ENCODE measurements at regions not wholly inside any gene's neighbourhood (a gene's known extent, or its start where the extent isn't known, plus 50 kb on each side); places are given as distances from the start of the nearest gene placed in this dataset.

GRCh38 chr14:62006116-62006731 lies 244.0 kb downstream of the SNAPC1 start:
- no peak for DNase-seq (ENCODE audit: low read depth, low spot score)

DNA sequence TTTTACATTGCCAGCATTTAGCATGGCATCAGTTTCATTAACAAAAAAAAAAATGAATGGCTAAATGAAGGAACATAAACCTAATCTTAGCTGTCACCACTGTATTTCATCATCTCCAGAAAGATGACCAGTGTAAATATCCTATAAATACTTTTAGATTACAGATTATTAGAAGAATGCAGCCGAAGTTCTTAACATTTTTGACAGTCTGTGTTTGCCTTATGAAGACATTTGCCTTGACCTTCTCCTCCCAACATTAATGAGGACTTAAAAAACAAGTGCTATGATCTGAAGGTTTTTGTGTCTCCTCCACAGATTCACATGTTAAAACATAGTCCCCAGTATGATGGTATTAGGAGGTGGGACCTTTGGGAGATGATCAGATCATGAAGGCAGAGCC lies 253.0 kb downstream of the SNAPC1 start:
- DNase-seq (ENCODE audit: low read depth, low spot score) = no peak

DNA sequence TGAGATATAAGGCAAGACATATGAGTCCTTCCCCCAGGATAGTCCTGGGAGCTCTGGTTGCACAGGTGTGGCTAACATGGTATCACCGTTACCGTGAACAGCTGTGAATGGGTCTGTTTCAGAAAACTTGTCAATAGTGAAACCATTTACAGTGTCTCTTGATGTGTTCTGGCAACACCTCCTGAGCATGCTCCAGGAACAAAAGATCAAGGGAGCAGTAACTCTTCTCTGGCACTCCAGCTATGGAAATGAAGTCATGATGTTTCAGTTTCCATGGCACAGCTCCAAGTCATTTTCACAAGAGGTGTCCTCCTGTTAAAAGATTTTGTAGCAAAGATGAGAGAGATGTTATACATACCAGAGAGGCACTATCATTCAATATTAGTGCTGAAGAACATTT lies 253.7 kb downstream of the SNAPC1 start:
- no peak for DNase-seq (ENCODE audit: low read depth, low spot score)

- DNase-seq (ENCODE audit: low read depth, low spot score) = no peak
These were observed 255.5 kb downstream of the SNAPC1 start for GRCh38 chr14:62017651-62018230.

- DNase-seq (ENCODE audit: low read depth, low spot score) = no peak
These were observed 256.4 kb downstream of the SNAPC1 start for GRCh38 chr14:62018606-62019005.

DNA sequence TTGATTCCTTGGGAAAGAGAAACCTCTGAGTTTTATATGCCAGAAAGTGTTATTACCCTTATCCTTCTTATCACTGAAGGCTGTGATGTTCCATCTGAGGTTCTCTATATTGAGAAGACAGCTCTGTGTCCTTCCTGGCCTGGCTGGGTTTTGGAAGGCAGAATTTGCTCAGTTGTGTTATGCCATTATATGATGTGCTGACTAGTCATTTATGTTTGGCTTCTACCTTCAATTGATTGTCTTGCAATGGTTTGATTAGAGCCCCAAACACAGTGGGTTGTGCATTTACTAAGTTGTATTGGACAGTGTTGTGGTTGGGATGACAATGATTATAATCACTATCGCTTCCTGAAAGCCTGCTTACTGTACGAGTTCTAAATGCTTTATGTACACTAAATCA lies 265.7 kb downstream of the SNAPC1 start:
- DNase-seq (ENCODE audit: low read depth, low spot score) = no peak

GRCh38 chr14:62029569-62029924 lies 267.3 kb downstream of the SNAPC1 start:
- DNase-seq (ENCODE audit: low read depth, low spot score) = no peak

- DNase-seq (ENCODE audit: low read depth, low spot score) = no peak
These were observed 268.2 kb downstream of the SNAPC1 start for GRCh38 chr14:62030387-62030786.

DNA sequence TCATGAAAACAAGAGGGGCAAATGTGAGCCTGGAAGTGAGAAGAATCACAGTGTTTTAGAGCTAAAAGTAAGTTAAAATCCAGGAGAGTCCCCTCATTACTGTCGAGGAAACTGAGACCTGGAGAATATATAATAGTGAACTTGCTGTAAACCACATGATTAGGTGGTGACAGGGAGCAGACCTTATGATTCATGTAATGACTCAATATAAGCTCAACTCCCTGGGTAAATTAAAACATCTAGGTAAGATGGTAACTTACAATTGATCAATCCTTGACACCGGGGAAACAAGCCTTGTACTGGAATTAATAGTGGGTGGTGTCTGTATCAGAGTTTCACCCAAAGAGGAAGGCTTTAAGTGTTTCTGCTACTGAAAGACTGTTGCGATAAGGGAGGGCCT lies 269.3 kb downstream of the SNAPC1 start:
- no peak for DNase-seq (ENCODE audit: low read depth, low spot score)

DNA sequence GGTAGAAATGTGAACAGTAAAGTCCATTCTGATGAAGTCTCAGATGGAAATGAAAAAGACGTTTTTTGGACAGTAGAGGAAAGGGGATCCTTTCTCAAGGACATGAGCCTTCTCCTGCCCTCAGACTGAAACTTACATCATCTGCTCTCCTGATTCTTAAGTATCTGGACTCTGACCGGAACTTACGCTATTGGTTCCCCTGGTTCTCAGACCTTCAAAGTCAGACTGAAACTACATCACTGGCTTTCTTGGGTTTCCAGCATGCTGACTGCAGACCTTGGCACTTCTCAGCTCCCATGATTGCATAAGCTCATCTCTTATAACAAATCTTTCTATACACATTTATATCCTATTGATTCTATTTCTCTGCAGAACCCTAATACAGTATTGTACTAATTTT lies 291.0 kb downstream of the SNAPC1 start:
- no peak for DNase-seq (ENCODE audit: low read depth, low spot score)

DNA sequence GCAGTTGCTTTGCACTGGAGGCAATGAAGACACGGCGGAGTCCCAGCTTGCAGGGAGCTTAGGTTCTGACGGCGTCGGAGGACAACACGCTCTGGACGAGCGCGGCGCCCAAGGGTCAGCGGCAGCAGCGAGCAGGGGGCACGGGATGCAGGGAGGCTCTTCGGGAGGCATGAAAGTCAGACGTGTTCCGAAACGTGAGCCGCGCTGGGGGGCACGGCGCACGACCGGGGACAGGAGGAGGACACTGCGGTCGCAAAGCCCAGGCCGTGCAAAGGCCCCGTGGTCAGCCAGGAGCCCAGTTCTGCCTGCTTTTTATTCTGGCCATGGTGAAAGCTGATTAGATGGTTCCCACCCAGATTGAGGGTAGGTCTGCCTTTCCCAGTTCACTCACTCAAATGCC lies 294.6 kb downstream of the SNAPC1 start:
- DNase-seq (ENCODE audit: low read depth, low spot score) = no peak

- no peak for DNase-seq (ENCODE audit: low read depth, low spot score)
These were observed 300.4 kb downstream of the SNAPC1 start for GRCh38 chr14:62062645-62063044.

DNA sequence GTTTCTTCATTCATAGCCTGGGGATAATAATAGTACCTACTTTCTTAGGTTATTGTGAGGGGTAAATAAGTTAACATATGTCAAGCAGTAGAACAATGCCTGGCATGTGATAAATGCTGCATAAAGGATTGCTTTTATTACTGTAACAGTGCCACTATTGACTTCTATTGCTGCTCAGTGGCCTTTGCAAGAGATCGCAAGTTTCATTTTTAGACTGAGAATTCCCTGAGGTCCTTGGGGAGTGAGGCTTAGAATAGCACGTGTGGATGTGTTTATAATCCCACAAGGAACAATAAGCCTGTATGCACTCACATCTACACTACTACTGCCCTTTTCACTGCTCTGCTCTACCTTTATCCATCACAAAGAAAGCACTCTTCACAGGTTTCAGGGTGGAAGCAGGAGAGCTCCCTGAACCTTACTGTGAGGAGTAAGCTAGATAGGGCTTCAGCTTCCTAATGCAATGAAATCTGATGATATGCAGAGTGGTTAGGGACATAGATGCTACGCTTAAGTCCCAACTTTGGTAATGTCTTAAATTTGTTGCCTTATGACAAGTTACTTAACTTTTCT lies 302.6 kb downstream of the SNAPC1 start:
- no peak for DNase-seq (ENCODE audit: low read depth, low spot score)

GRCh38 chr14:62066304-62066703 lies 304.1 kb downstream of the SNAPC1 start:
- DNase-seq (ENCODE audit: low read depth, low spot score) = no peak

- no peak for DNase-seq (ENCODE audit: low read depth, low spot score)
These were observed 308.8 kb downstream of the SNAPC1 start for GRCh38 chr14:62071039-62071438.

GRCh38 chr14:62076368-62076767 lies 314.1 kb downstream of the SNAPC1 start:
- DNase-seq (ENCODE audit: low read depth, low spot score) = no peak

- no peak for DNase-seq (ENCODE audit: low read depth, low spot score)
These were observed 314.8 kb downstream of the SNAPC1 start for GRCh38 chr14:62076825-62077605.

DNA sequence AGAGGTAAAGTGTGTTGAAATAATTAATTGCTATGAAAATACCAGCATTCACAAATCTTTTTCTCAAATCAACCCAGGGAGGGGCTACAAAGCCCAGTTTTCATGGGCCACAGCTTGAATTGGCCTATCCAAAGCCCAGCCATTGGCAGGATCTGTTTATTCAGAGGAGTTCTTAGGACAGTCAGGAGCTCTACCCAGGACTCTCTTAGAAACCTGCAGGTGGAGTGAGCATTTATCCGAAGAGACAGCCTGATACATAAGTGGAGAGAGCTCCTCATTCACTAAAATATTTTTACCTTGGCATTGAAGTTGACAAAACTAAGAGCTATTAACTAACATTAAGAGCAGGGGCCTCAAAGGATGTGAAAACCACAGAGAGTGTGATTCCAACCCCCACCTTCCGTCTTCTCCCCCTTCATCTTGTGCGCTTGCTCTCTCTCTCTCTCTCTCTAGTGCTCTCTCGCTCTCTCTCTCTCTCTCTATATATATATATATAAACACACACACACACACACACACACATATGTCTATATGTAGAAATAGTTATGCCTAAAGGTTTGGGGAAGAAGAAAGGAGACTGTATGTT lies 315.5 kb downstream of the SNAPC1 start:
- no peak for DNase-seq (ENCODE audit: low read depth, low spot score)

- DNase-seq (ENCODE audit: low read depth, low spot score) = no peak
These were observed 316.8 kb downstream of the SNAPC1 start for GRCh38 chr14:62079038-62079437.

GRCh38 chr14:62081012-62081612 lies 318.9 kb downstream of the SNAPC1 start:
- no peak for DNase-seq (ENCODE audit: low read depth, low spot score)

DNA sequence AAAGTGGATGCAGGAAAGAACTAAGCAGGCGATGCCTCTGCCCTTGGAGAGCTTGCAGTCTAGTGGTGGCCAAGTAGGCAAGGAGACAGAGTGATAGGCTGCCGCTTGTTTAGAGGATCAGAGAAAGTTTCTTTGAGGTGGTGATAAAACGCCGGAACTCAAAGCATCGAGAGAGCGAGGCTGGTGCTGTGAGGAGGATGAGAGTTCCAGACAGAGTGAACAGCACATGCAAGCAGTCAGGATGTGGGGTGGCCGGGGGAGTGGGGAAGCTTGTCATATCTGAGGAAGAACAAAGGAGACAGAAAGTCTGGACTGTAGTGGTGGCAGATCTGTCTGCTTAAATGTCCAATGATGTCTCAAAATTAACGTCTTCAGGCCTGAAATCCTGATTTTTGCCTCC lies 319.7 kb downstream of the SNAPC1 start:
- DNase-seq (ENCODE audit: low read depth, low spot score) = no peak

- no peak for DNase-seq (ENCODE audit: low read depth, low spot score)
These were observed 320.6 kb downstream of the SNAPC1 start for GRCh38 chr14:62082779-62083178.
